Skeletal muscle tissue (tissue), 3 donors: ENCODE measurements at regions not wholly inside any gene's neighbourhood (a gene's known extent, or its start where the extent isn't known, plus 50 kb on each side); places are given as distances from the start of the nearest gene placed in this dataset.
A peak's percentile ranks its signal among the peaks of the same experiment; 100 is the strongest.

Experiments used
- H3K27ac ChIP-seq: one replicate; pipeline ENCODE4 v1.7.0; 2013; ENCODE audit warnings: mild to moderate bottlenecking, low read depth, low read length, inconsistent platforms
- H3K27me3 ChIP-seq, 3 donors: one replicate each; pipeline ENCODE4 v1.7.0; 2013; ENCODE audit warnings: low read length in 3 of 3; ENCODE audit not compliant: control insufficient read depth in 3 of 3, insufficient read depth in 3 of 3
- H3K36me3 ChIP-seq, 3 donors: one replicate each; pipeline ENCODE4 v1.7.0; 2013; ENCODE audit warnings: low read length in 3 of 3; ENCODE audit not compliant: control insufficient read depth in 3 of 3, insufficient read depth in 3 of 3
- H3K4me1 ChIP-seq, 3 donors: one replicate each; pipeline ENCODE4 v1.7.0; 2013; ENCODE audit warnings: low read length in 3 of 3, mild to moderate bottlenecking in 3 of 3; ENCODE audit not compliant: control insufficient read depth in 3 of 3, insufficient read depth in 3 of 3
- H3K4me3 ChIP-seq, 3 donors: one replicate each; pipeline ENCODE4 v1.7.0; 2013; ENCODE audit warnings: low read length in 3 of 3
- H3K9ac ChIP-seq, 3 donors: one replicate each; pipeline ENCODE4 v1.7.0; 2013; ENCODE audit warnings: low read length in 3 of 3, mild to moderate bottlenecking in 3 of 3, moderate library complexity in 2 of 3, low read depth in 1 of 3
- H3K9me3 ChIP-seq, 3 donors: one replicate each; pipeline ENCODE4 v1.7.0; 2013; ENCODE audit warnings: low read length in 3 of 3; ENCODE audit not compliant: control insufficient read depth in 3 of 3
- donor health status: Osteomylitis.

GRCh38 chr6:22418714-22419113, 121.9 kb upstream of the PRL start:
- no peak overlapping the region for H3K27ac ChIP-seq
- H3K9ac ChIP-seq: no peak overlapping the region
- no peaks in the 10 kb centered on the region for H3K27me3 ChIP-seq
- H3K36me3 ChIP-seq: no peaks in the 10 kb centered on the region
- H3K4me1 ChIP-seq: no peaks in the 10 kb centered on the region
- peaks cover 0 to 3% (median 1%) of the 10 kb centered on the region in 3 donors for H3K9me3 ChIP-seq
- no peak overlapping the region for H3K4me3 ChIP-seq

- Histone ChIP-seq H3K9ac (no peak overlapping the region), H3K27me3 (no peaks in the 10 kb centered on the region), H3K4me3 (no peak overlapping the region), H3K9me3 (peaks cover 0 to 3% (median 1%) of the 10 kb centered on the region in 3 donors), H3K27ac (no peak overlapping the region), H3K36me3 (no peaks in the 10 kb centered on the region), H3K4me1 (no peaks in the 10 kb centered on the region)
These were observed 124.4 kb upstream of the PRL start for GRCh38 chr6:22421198-22421597.

GRCh38 chr6:22424196-22424595, 127.4 kb upstream of the PRL start:
- no peak overlapping the region for H3K9ac ChIP-seq
- no peak overlapping the region for H3K4me3 ChIP-seq
- H3K36me3 ChIP-seq: no peaks in the 10 kb centered on the region
- H3K4me1 ChIP-seq: no peaks in the 10 kb centered on the region
- no peaks in the 10 kb centered on the region for H3K27me3 ChIP-seq
- peaks cover 0 to 1% (median 0%) of the 10 kb centered on the region in 3 donors for H3K9me3 ChIP-seq
- no peak overlapping the region for H3K27ac ChIP-seq

GRCh38 chr6:22432060-22432459, 135.2 kb upstream of the PRL start:
- Histone ChIP-seq H3K27me3 (no peaks in the 10 kb centered on the region), H3K9me3 (no peaks in the 10 kb centered on the region), H3K4me1 (peaks cover 0 to 3% (median 3%) of the 10 kb centered on the region in 3 donors), H3K9ac (no peak overlapping the region), H3K27ac (no peak overlapping the region), H3K36me3 (no peaks in the 10 kb centered on the region), H3K4me3 (no peak overlapping the region)

- H3K27me3 ChIP-seq: no peaks in the 10 kb centered on the region
- no peak overlapping the region for H3K27ac ChIP-seq
- no peak overlapping the region for H3K9ac ChIP-seq
- no peak overlapping the region for H3K4me3 ChIP-seq
- H3K36me3 ChIP-seq: no peaks in the 10 kb centered on the region
- peaks cover 0 to 3% (median 3%) of the 10 kb centered on the region in 3 donors for H3K4me1 ChIP-seq
- no peaks in the 10 kb centered on the region for H3K9me3 ChIP-seq
These were observed 135.6 kb upstream of the HDGFL1 start for GRCh38 chr6:22433745-22434144.

- H3K4me1 ChIP-seq: peaks cover 0 to 3% (median 3%) of the 10 kb centered on the region in 3 donors
- no peaks in the 10 kb centered on the region for H3K27me3 ChIP-seq
- no peak overlapping the region for H3K9ac ChIP-seq
These were observed 134.2 kb upstream of the HDGFL1 start for GRCh38 chr6:22435151-22435550.

GRCh38 chr6:22436134-22436533, 133.2 kb upstream of the HDGFL1 start:
- Histone ChIP-seq H3K27ac (no peak overlapping the region), H3K4me1 (peaks cover 0 to 3% (median 3%) of the 10 kb centered on the region in 3 donors), H3K36me3 (no peaks in the 10 kb centered on the region), H3K9ac (no peak overlapping the region), H3K9me3 (no peaks in the 10 kb centered on the region), H3K4me3 (no peak overlapping the region), H3K27me3 (no peaks in the 10 kb centered on the region)

More at GRCh38 chr6:22435151-22435550, 134.2 kb upstream of the HDGFL1 start:
- no peaks in the 10 kb centered on the region for H3K9me3 ChIP-seq
- H3K36me3 ChIP-seq: no peaks in the 10 kb centered on the region
- H3K4me3 ChIP-seq: no peak overlapping the region
- H3K27ac ChIP-seq: no peak overlapping the region

GRCh38 chr6:22437665-22438064, 131.7 kb upstream of the HDGFL1 start:
- no peaks in the 10 kb centered on the region for H3K4me1 ChIP-seq
- H3K9me3 ChIP-seq: no peaks in the 10 kb centered on the region
- no peak overlapping the region for H3K4me3 ChIP-seq
- no peaks in the 10 kb centered on the region for H3K27me3 ChIP-seq
- H3K36me3 ChIP-seq: no peaks in the 10 kb centered on the region
- H3K9ac ChIP-seq: no peak overlapping the region
- H3K27ac ChIP-seq: no peak overlapping the region

- peaks cover 22 to 34% (median 29%) of the 10 kb centered on the region in 3 donors for H3K4me1 ChIP-seq
- no peak overlapping the region for H3K9ac ChIP-seq
- no peak overlapping the region for H3K4me3 ChIP-seq
- H3K36me3 ChIP-seq: no peaks in the 10 kb centered on the region
- H3K9me3 ChIP-seq: no peaks in the 10 kb centered on the region
- peak overlapping the region; percentile 19 for H3K27ac ChIP-seq
- H3K27me3 ChIP-seq: no peaks in the 10 kb centered on the region
These were observed 126.5 kb upstream of the HDGFL1 start for GRCh38 chr6:22442826-22443225.

GRCh38 chr6:22444330-22444729, 125.0 kb upstream of the HDGFL1 start:
- H3K36me3 ChIP-seq: no peaks in the 10 kb centered on the region
- no peaks in the 10 kb centered on the region for H3K27me3 ChIP-seq
- H3K4me3 ChIP-seq: no peak overlapping the region
- peaks cover 30 to 41% (median 36%) of the 10 kb centered on the region in 3 donors for H3K4me1 ChIP-seq
- H3K9ac ChIP-seq: no peak overlapping the region
- no peak overlapping the region for H3K27ac ChIP-seq
- H3K9me3 ChIP-seq: no peaks in the 10 kb centered on the region

- no peak overlapping the region for H3K4me3 ChIP-seq
- H3K27ac ChIP-seq: no peak overlapping the region
- no peaks in the 10 kb centered on the region for H3K36me3 ChIP-seq
- H3K4me1 ChIP-seq: peaks cover 30 to 41% (median 36%) of the 10 kb centered on the region in 3 donors
- no peaks in the 10 kb centered on the region for H3K9me3 ChIP-seq
- H3K9ac ChIP-seq: no peak overlapping the region
- H3K27me3 ChIP-seq: no peaks in the 10 kb centered on the region
These were observed 123.4 kb upstream of the HDGFL1 start for GRCh38 chr6:22445946-22446345.
